Kasumi-1 (cell line): ENCODE measurements at regions not wholly inside any gene's neighbourhood (a gene's known extent, or its start where the extent isn't known, plus 50 kb on each side); places are given as distances from the start of the nearest gene placed in this dataset.

Source experiments
- DNase-seq, 2 experiments: peaks; one replicate each; lab custom pipeline; 2025; lab: John Stamatoyannopoulos, UW

GRCh38 chr7:42445691-42446090 is 208.7 kb upstream of the GLI3 start:
- DNase-seq = no peak

GRCh38 chr7:42440951-42441350 is 203.9 kb upstream of the GLI3 start:
- no peak for DNase-seq

- DNase-seq = no peak
Measured at GRCh38 chr7:42432644-42433043, 195.6 kb upstream of the GLI3 start.

GRCh38 chr7:42431873-42432272 is 194.9 kb upstream of the GLI3 start:
- DNase-seq = no peak

GRCh38 chr7:42429339-42429738 is 192.3 kb upstream of the GLI3 start:
- no peak for DNase-seq

GRCh38 chr7:42426163-42426562 is 189.2 kb upstream of the GLI3 start:
- DNase-seq = no peak

GRCh38 chr7:42414941-42415505 is 178.0 kb upstream of the GLI3 start:
- DNase-seq = no peak

- DNase-seq = no peak
Measured at GRCh38 chr7:42414028-42414427, 177.0 kb upstream of the GLI3 start.

GRCh38 chr7:42409296-42409695 is 172.3 kb upstream of the GLI3 start:
- no peak for DNase-seq

- DNase-seq = no peak
Measured at GRCh38 chr7:42407833-42408232, 170.8 kb upstream of the GLI3 start.

- DNase-seq = no peak
Measured at GRCh38 chr7:42407021-42407710, 170.2 kb upstream of the GLI3 start.

- DNase-seq = no peak
Measured at GRCh38 chr7:42406358-42406757, 169.3 kb upstream of the GLI3 start.

- no peak for DNase-seq
Measured at GRCh38 chr7:42405782-42406181, 168.8 kb upstream of the GLI3 start.

GRCh38 chr7:42403831-42404230 is 166.8 kb upstream of the GLI3 start:
- DNase-seq = no peak

GRCh38 chr7:42400961-42401360 is 164.0 kb upstream of the GLI3 start:
- DNase-seq = no peak

- DNase-seq = no peak
Measured at GRCh38 chr7:42400211-42400772, 163.3 kb upstream of the GLI3 start.

- DNase-seq = no peak
Measured at GRCh38 chr7:42395607-42396006, 158.6 kb upstream of the GLI3 start.

- DNase-seq = no peak
Measured at GRCh38 chr7:42392826-42393225, 155.8 kb upstream of the GLI3 start.

GRCh38 chr7:42389697-42390096 is 152.7 kb upstream of the GLI3 start:
- DNase-seq = no peak

- DNase-seq = no peak
Measured at GRCh38 chr7:42385912-42386311, 148.9 kb upstream of the GLI3 start.

- DNase-seq = no peak
Measured at GRCh38 chr7:42381161-42381560, 144.2 kb upstream of the GLI3 start.

GRCh38 chr7:42380401-42380800 is 143.4 kb upstream of the GLI3 start:
- DNase-seq = no peak

- DNase-seq = no peak
Measured at GRCh38 chr7:42378149-42378548, 141.1 kb upstream of the GLI3 start.

GRCh38 chr7:42373285-42373684 is 136.3 kb upstream of the GLI3 start:
- DNase-seq = no peak
